HAP-1 (cell line): ENCODE measurements at regions not wholly inside any gene's neighbourhood (a gene's known extent, or its start where the extent isn't known, plus 50 kb on each side); places are given as distances from the start of the nearest gene placed in this dataset.

Experiments used
- DNase-seq, 2 experiments: peaks; one replicate each; pipeline ENCODE4 v3.0.0-alpha.2; 2016 to 2020; ENCODE audit warnings: low spot score in 2 of 2
- H3K27me3 ChIP-seq: fragments of 250-450 bp; sonication (Bioruptor Pico); 2 replicates; pipeline ENCODE4 v1.5.1; 2020; ENCODE audit warnings: low read depth, mild to moderate bottlenecking, moderate library complexity
- H3K36me3 ChIP-seq: fragments of 250-450 bp; sonication (Bioruptor Pico); replicated peaks from 2 replicates; pipeline ENCODE4 v1.5.1; 2020; ENCODE audit warnings: mild to moderate bottlenecking
- H3K4me1 ChIP-seq: fragments of 250-450 bp; sonication (Bioruptor Pico); 2 replicates; pipeline ENCODE4 v1.5.1; 2020; ENCODE audit warnings: mild to moderate bottlenecking
- H3K4me3 ChIP-seq: fragments of 250-450 bp; sonication (Bioruptor Pico); 2 replicates; pipeline ENCODE4 v1.5.1; 2020; ENCODE audit warnings: mild to moderate bottlenecking, moderate library complexity
- H3K9me3 ChIP-seq: fragments of 250-450 bp; sonication (Bioruptor Pico); 2 replicates; pipeline ENCODE4 v1.5.1; 2020; ENCODE audit warnings: mild to moderate bottlenecking, moderate library complexity
- in situ Hi-C: fragments of 300-500 bp; cut with MboI; formaldehyde crosslinking; loops from 3 replicates; pipeline ENCODE4 v1.14.3; 2020; ENCODE audit warnings: low sequenced_read_pairs, inconsistent platforms, mixed read lengths

GRCh38 chr6:165886169-165886568, 223.1 kb upstream of the PDE10A start:
- no peak for DNase-seq
- Histone ChIP-seq H3K4me1 (no peaks in the 10 kb centered on the region), H3K27me3 (no peaks in the 10 kb centered on the region), H3K9me3 (no peaks in the 10 kb centered on the region), H3K4me3 (no peak overlapping the region), H3K36me3 (no peaks in the 10 kb centered on the region)
- in situ Hi-C loops = loop anchor here (5.0 kb wide), 1 partner anchor 211 kb away; no protein-coding TSS in a partner anchor

DNA sequence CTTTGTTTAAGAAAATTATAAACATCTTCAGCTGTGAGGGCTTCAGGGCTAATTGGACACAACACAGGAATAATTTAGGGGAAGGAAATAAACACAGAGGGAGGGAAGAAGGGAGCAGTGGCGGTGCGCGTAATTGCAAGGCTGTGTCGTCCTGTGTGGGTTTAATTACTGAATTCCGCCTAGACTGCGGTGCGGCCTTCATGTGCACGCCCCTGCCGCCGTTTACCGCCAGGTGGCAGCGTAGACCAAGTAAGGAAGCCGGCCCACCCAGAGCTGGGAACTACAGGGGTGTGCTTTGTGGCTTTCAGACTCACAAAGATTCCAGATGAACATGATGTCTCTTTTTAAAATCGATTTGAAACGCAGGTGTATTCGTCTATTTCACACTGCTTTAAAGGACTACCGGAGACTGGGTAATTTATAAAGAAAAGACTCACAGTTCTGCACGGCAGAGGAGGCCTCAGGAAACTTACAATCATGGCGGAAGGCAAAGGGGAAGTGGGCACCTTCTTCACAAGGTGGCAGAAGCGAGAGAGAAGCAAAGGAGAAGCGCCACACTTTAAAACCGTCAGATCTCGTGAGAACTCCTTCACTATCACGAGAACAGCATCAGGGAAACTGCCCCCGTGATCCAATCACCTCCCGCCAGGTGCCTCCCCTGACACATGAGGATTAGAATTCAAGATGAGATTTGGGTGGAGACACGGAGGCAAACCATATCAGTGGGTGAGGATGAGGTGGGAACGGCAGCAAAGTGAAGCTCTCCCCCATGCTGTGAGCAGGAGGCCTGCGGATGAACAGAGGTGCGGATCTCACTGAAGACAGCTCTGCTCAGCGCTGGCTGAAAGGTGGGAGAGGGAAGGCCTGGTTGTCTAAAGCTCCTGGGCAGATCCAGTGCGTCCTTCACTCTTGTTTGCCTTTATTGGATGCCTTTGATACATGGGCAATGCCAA, 222.0 kb upstream of the PDE10A start:
- Histone ChIP-seq H3K4me1 (no peaks in the 10 kb centered on the region), H3K9me3 (no peaks in the 10 kb centered on the region), H3K27me3 (no peaks in the 10 kb centered on the region), H3K36me3 (no peaks in the 10 kb centered on the region), H3K4me3 (no peak overlapping the region)
- in situ Hi-C loops = loop anchor here (5.0 kb wide), 1 partner anchor 212 kb away; no protein-coding TSS in a partner anchor
- peak; percentile 76 to 91 for DNase-seq

- H3K4me3 ChIP-seq = no peak overlapping the region
- H3K36me3 ChIP-seq = no peaks in the 10 kb centered on the region
- in situ Hi-C loops = no loop called here
These were observed 221.0 kb upstream of the PDE10A start for GRCh38 chr6:165883851-165884640.

GRCh38 chr6:165881806-165882205, 218.8 kb upstream of the PDE10A start:
- in situ Hi-C loops = no loop called here
- peaks cover 11% of the 10 kb centered on the region; the same call in 1 of the 2 replicates for H3K27me3 ChIP-seq
- H3K4me1 ChIP-seq = no peaks in the 10 kb centered on the region
- H3K36me3 ChIP-seq = no peaks in the 10 kb centered on the region
- H3K9me3 ChIP-seq = no peaks in the 10 kb centered on the region
- H3K4me3 ChIP-seq = no peak overlapping the region
- DNase-seq = no peak

More at GRCh38 chr6:165883851-165884640, 221.0 kb upstream of the PDE10A start:
- no peaks in the 10 kb centered on the region for H3K27me3 ChIP-seq
- H3K9me3 ChIP-seq = no peaks in the 10 kb centered on the region
- H3K4me1 ChIP-seq = no peaks in the 10 kb centered on the region
- DNase-seq = no peak

DNA sequence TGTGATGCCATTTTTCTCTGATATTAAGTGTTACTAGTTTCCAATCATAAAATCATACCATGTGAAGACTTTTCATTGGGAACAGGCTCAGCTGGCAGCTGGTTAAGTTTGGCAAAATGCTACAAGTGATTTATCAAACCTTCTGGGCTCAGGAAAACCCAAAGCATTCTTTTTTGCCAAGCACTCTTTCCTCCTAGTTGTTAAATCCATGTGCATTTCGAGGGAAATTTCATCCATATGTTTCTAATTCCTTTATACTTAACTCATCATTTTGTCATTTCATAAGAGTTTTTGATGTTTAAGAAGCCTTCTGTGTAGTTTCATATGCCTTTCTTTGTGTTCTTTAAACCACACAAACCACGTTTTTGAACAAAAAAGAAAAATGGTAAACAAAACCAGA, 217.6 kb upstream of the PDE10A start:
- Histone ChIP-seq H3K4me1 (no peaks in the 10 kb centered on the region), H3K9me3 (no peaks in the 10 kb centered on the region), H3K36me3 (no peaks in the 10 kb centered on the region), H3K4me3 (no peak overlapping the region), H3K27me3 (peaks cover 22% of the 10 kb centered on the region)
- DNase-seq = no peak
- in situ Hi-C loops = no loop called here

GRCh38 chr6:165877773-165878172, 214.7 kb upstream of the PDE10A start:
- Histone ChIP-seq H3K4me1 (no peaks in the 10 kb centered on the region), H3K4me3 (no peak overlapping the region), H3K36me3 (no peaks in the 10 kb centered on the region), H3K27me3 (peaks cover 34% of the 10 kb centered on the region), H3K9me3 (no peaks in the 10 kb centered on the region)
- no peak for DNase-seq
- in situ Hi-C loops = no loop called here

- H3K4me3 ChIP-seq = no peak overlapping the region
- peaks cover 34% of the 10 kb centered on the region for H3K27me3 ChIP-seq
- no peak for DNase-seq
- no peaks in the 10 kb centered on the region for H3K4me1 ChIP-seq
- no peaks in the 10 kb centered on the region for H3K36me3 ChIP-seq
- no peaks in the 10 kb centered on the region for H3K9me3 ChIP-seq
- in situ Hi-C loops = no loop called here
These were observed 214.2 kb upstream of the PDE10A start for GRCh38 chr6:165877192-165877591.

DNA sequence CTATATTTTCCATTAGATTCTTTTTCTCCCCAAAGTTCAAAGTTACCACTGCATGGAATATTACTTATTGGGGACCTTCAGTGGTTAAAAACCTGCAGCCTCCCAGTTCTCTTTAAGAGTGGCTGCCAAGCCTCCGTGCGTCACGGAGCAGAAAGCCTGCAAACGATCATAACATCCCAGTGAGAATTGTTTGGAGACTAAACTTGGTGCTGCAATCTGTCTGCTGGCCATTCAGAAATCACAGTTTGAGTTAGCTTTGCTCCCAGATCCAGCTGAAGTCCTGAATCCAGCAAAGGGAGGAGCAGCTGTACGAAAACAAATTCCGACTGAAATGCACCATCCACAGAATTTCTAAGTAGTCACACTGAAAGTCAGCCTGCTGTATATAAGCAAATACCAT, 213.5 kb upstream of the PDE10A start:
- Histone ChIP-seq H3K36me3 (no peaks in the 10 kb centered on the region), H3K9me3 (no peaks in the 10 kb centered on the region), H3K4me1 (no peaks in the 10 kb centered on the region), H3K27me3 (peaks cover 34% of the 10 kb centered on the region), H3K4me3 (no peak overlapping the region)
- no peak for DNase-seq
- in situ Hi-C loops = no loop called here

GRCh38 chr6:165875946-165876345, 212.9 kb upstream of the PDE10A start:
- Histone ChIP-seq H3K9me3 (no peaks in the 10 kb centered on the region), H3K27me3 (peaks cover 34% of the 10 kb centered on the region), H3K36me3 (no peaks in the 10 kb centered on the region), H3K4me1 (no peaks in the 10 kb centered on the region), H3K4me3 (no peak overlapping the region)
- no peak for DNase-seq
- in situ Hi-C loops = no loop called here

- Histone ChIP-seq H3K4me1 (no peaks in the 10 kb centered on the region), H3K4me3 (no peak overlapping the region), H3K9me3 (no peaks in the 10 kb centered on the region), H3K36me3 (no peaks in the 10 kb centered on the region), H3K27me3 (peaks cover 34% of the 10 kb centered on the region)
- no peak for DNase-seq
- in situ Hi-C loops = no loop called here
These were observed 210.9 kb upstream of the PDE10A start for GRCh38 chr6:165873976-165874375.

GRCh38 chr6:165872811-165873210, 209.8 kb upstream of the PDE10A start:
- Histone ChIP-seq H3K27me3 (peaks cover 29% of the 10 kb centered on the region), H3K4me1 (no peaks in the 10 kb centered on the region), H3K9me3 (no peaks in the 10 kb centered on the region), H3K36me3 (no peaks in the 10 kb centered on the region), H3K4me3 (no peak overlapping the region)
- no peak for DNase-seq
- in situ Hi-C loops = no loop called here

DNA sequence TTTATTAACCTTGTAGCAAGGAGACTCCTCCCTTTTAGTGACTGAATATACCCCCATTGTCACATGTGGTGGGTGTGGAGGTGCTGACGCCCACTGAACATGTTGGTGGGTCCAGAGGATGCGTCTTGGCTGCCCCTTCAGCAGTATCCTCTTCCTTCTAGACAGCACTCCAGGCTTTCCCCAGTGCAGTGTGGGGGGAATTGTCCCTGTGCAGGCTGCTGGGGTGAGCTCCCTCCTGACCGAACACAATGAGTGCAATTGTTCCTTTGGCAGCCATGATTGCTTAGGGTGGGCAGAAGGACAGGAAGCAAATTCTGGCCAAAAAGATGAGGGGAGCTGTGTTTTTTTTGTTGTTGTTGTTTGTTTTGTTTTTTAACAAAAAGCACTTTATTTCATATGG, 209.3 kb upstream of the PDE10A start:
- Histone ChIP-seq H3K9me3 (no peaks in the 10 kb centered on the region), H3K36me3 (no peaks in the 10 kb centered on the region), H3K4me1 (no peaks in the 10 kb centered on the region), H3K27me3 (peaks cover 27% of the 10 kb centered on the region), H3K4me3 (no peak overlapping the region)
- in situ Hi-C loops = no loop called here
- no peak for DNase-seq

DNA sequence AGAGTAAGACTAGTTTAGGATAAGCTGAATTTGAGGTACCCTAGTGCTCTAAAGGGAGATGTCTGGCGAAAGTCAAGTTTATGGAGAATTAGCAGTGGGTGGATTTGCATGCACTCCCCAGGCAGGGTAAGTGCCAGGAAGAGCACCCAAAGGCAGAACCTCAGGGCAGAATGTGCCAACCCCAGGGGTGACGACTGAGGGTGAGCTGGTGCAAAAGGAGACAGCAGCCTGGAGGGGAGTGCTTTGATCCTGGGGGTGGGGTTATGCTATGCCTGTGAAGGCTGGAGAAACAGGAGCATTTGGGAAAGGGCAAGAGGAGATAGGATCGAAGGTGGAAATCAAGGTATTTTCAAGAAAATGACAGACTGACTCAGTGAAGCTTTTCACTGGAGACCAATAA, 208.5 kb upstream of the PDE10A start:
- Histone ChIP-seq H3K27me3 (peaks cover 20% of the 10 kb centered on the region), H3K9me3 (no peaks in the 10 kb centered on the region), H3K4me3 (no peak overlapping the region), H3K36me3 (no peaks in the 10 kb centered on the region), H3K4me1 (no peaks in the 10 kb centered on the region)
- in situ Hi-C loops = no loop called here
- no peak for DNase-seq

GRCh38 chr6:165869526-165869925, 206.5 kb upstream of the PDE10A start:
- Histone ChIP-seq H3K27me3 (peaks cover 6% of the 10 kb centered on the region), H3K4me3 (no peak overlapping the region), H3K9me3 (no peaks in the 10 kb centered on the region), H3K4me1 (no peaks in the 10 kb centered on the region), H3K36me3 (no peaks in the 10 kb centered on the region)
- in situ Hi-C loops = no loop called here
- no peak for DNase-seq
